GM13976 (cell line): ENCODE measurements at regions not wholly inside any gene's neighbourhood (a gene's known extent, or its start where the extent isn't known, plus 50 kb on each side); places are given as distances from the start of the nearest gene placed in this dataset.
"Not testable (repeated sequence)": the region's sequence is repeated elsewhere in the genome, so short reads cannot be mapped to it uniquely, and the experiment has no call there.

Experiments
- DNase-seq: peaks from one replicate; pipeline ENCODE4 v3.0.0; 2012; ENCODE audit warnings: low spot score
- CTCF ChIP-seq: IDR thresholded peaks from 2 replicates; pipeline ENCODE4 v1.5.1; 2012; ENCODE audit warnings: borderline replicate concordance, mild to moderate bottlenecking; ENCODE audit not compliant: insufficient read depth; ENCODE audit errors: extremely low read depth, missing control alignments, control extremely low read depth
- in situ Hi-C: fragments of 300-500 bp; cut with MboI; formaldehyde crosslinking; loops from one replicate; pipeline ENCODE4 v1.12.0; 2022; ENCODE audit warnings: low sequenced_read_pairs, mixed read lengths, inconsistent platforms; ENCODE audit not compliant: unreplicated experiment

- DNase-seq, in situ Hi-C loops: not testable (repeated sequence)
Measured at GRCh38 chr18:8920856-8921787, 181.4 kb upstream of the NDUFV2 start.

- no peak for DNase-seq
- in situ Hi-C loops, result no loop called here
- no peak for TF ChIP-seq CTCF
Measured at GRCh38 chr18:8926464-8926863, 176.0 kb upstream of the NDUFV2 start.

GRCh38 chr18:8928044-8928443, 174.5 kb upstream of the NDUFV2 start:
- in situ Hi-C loops, result no loop called here
- no peak for DNase-seq
- TF ChIP-seq CTCF, result no peak

GRCh38 chr18:8928847-8929780, 173.4 kb upstream of the NDUFV2 start:
- in situ Hi-C loops, result no loop called here
- no peak for DNase-seq
- TF ChIP-seq CTCF, result no peak

- TF ChIP-seq CTCF, result no peak
- no peak for DNase-seq
- in situ Hi-C loops, result no loop called here
Measured at GRCh38 chr18:8930990-8931616, 171.4 kb upstream of the NDUFV2 start.

- in situ Hi-C loops, result no loop called here
- DNase-seq, result no peak
- no peak for TF ChIP-seq CTCF
Measured at GRCh38 chr18:8932866-8933265, 169.6 kb upstream of the NDUFV2 start.
